Fibroblast of gingiva (primary cell): ENCODE measurements at regions not wholly inside any gene's neighbourhood (a gene's known extent, or its start where the extent isn't known, plus 50 kb on each side); places are given as distances from the start of the nearest gene placed in this dataset.

ENCODE experiments used
- DNase-seq: peaks from one replicate; pipeline ENCODE4 v3.0.0-alpha.2; 2011; ENCODE audit warnings: low read depth

DNA sequence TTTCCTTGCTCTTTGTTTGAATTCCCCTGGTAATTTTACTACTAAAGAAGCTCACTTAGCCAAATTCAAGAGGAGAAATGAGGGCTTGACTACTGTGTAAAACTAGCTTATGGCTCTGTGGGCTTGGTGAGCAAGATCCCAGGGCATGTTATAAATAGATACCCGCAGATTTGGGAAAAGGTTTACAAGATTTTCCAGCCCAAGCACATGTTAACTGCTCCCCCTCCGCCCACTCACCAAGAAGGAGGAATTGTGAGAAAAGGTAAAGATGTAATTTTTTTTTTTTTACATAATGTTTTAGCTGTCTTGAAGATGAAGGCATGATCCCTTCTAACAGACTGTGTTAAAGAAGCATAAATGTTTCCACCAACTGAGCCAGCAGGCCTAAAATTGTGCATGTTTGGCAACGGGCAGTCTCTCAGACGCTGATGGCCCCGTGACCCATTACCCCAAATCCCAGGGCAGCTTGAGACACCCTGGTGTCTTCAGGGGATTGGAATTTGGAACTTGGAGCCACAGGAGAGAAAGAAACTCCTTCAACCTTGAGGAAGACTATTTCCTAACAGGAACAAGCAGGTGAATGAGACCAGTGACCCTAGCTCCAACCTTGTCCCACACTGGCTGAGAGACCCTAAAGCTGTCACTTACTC lies 429.8 kb upstream of the CELF2 start:
- DNase-seq: no peak

- DNase-seq: peak; percentile 81
These were observed 427.9 kb upstream of the CELF2 start for GRCh38 chr10:10589540-10590303.

GRCh38 chr10:10591715-10592341 lies 425.8 kb upstream of the CELF2 start:
- DNase-seq: peak; percentile 26

DNA sequence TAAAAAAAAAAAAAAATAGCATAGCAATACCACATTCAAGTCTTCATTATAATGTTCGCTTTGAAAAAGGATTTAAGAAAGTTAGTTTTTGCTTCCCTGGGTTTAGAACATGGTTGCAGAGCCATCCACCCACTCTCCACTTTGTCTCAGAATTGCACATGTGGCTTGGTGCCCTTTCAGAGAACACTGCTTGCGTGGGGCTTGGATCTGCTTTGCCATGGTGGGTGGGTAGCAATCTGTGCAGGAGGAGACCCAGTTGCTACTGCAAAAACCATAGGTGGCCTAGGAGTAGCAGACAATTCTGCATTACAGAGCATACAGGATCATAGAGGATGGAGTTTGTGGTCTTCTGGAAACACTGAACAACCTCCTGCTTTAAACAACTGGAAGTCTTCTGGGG lies 421.4 kb upstream of the CELF2 start:
- DNase-seq: no peak

GRCh38 chr10:10598297-10598696 lies 419.4 kb upstream of the CELF2 start:
- DNase-seq: no peak

DNA sequence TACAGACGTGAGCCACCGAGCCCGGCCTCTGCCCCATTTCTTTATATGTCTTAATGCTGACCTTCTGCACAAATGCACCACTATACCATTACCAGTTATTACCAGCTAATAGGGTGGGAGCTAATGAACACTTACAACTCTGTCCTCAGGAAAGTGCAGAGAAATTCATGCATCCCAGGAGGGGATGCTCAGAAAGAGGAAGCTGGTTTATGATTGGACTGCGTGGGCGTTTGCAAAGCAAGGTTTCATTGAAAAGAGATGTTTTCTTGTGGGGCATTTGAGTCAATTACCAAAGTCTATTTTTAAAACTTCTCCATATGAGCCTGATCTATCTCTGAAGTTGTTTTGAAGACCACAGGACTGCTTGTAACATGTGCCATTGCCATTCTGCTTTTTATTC lies 417.7 kb upstream of the CELF2 start:
- DNase-seq: no peak

DNA sequence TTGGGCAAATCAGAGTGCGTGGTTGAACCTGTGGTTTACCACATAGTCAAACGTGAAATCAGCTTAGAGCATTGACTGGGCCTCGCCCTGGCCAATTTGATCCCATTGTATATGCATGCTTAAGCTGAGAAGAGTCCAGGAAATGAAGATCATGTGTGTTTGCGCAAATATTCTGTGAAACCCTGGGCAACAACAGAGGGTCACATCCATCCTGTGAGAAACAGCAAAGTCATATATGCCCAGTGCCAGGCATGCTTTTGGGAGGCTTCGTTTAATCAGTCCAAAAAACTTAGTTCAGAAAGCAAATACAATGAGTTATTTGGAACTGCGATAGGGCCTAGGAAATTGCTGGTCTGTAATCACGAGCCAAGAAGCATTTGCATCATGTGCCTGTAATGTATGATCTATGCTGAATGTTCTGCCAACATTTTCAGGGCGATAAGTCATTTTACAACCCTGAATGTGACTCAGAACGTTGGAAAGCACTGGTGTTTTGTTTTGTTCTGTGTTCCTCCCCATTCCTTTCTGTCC lies 412.1 kb upstream of the CELF2 start:
- peak; percentile 97 for DNase-seq

- DNase-seq: no peak
These were observed 408.2 kb upstream of the CELF2 start for GRCh38 chr10:10609379-10609955.

- no peak for DNase-seq
These were observed 407.5 kb upstream of the CELF2 start for GRCh38 chr10:10610171-10610570.

GRCh38 chr10:10612151-10612550 lies 405.5 kb upstream of the CELF2 start:
- no peak for DNase-seq

DNA sequence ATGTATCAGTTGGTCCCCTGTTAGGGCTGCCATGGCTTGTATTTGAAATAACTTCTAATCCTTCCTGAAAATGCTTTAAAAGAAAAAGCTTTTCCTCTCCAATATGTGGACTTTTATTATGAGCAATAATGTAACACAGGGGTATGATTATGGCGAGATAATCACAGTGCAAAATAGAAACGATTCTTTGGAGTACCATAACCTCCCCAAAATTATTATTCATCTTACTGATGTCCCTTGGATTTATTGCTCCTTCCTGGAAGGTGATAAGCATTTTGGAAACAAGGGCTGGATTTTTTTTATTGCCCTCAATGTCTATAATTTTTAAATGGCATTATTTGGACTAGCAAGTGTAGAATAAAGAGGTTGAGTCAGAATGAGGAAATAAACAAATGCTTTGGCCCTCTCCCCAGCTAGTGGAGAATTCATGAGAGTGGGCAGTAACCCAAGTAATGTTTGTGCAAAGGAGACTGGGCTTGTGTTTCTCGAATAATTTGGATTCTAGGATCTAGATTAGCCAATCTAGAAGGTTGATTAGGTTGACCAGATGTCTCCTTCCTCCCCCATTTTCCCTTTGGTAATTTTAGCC lies 403.9 kb upstream of the CELF2 start:
- DNase-seq: peak; percentile 14

GRCh38 chr10:10617686-10618085 lies 400.0 kb upstream of the CELF2 start:
- DNase-seq: no peak

- no peak for DNase-seq
These were observed 399.5 kb upstream of the CELF2 start for GRCh38 chr10:10618139-10618538.

DNA sequence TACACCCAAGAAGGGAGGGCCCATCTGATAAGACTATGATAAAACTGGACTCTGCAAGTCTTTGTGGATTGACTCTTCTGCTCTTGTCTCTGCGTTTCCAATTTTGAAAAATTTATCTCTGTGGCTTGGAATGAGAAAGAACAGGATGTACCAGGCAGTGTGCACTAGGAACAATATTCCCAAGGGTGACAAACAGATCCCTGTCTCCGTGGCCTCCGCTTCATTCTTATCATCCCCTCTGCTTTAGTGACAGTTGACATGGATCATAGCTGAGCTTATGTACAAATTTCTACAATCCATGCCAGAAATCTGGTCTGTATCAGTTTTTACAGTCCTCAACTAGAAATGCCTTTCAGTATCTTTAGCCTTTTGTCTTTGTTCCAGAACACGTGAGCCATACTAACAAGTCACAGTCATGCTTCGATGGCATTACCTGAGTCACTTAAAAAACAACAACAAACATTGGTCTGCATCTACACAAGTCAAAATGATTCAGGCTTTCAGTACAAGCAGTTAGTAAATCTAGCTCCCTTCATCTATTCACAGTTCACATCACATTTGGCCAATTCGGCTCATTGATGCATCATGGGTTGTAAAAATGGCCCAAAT lies 393.6 kb upstream of the CELF2 start:
- DNase-seq: no peak

DNA sequence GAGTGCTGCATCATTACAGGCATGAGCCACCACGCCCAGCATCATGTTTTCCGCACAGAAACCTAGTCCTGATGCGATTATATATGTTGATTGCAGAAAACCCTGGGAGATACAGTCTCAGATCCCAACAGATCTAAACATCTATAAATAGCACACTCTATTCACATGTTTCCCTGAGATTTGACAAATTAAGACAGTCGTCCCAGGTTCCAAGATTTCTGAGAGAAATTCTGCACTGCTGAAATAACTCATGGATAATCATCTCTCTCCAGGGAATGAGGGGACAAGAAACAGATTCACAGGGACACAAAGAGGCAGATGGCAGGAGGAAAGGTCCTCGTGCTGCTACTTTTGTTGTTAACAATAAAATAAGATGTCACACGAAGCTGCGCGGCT lies 393.1 kb upstream of the CELF2 start:
- DNase-seq: no peak

- DNase-seq: no peak
These were observed 392.2 kb upstream of the CELF2 start for GRCh38 chr10:10625491-10625890.

GRCh38 chr10:10626734-10627133 lies 390.9 kb upstream of the CELF2 start:
- DNase-seq: no peak

- DNase-seq: no peak
These were observed 390.3 kb upstream of the CELF2 start for GRCh38 chr10:10627414-10627813.

DNA sequence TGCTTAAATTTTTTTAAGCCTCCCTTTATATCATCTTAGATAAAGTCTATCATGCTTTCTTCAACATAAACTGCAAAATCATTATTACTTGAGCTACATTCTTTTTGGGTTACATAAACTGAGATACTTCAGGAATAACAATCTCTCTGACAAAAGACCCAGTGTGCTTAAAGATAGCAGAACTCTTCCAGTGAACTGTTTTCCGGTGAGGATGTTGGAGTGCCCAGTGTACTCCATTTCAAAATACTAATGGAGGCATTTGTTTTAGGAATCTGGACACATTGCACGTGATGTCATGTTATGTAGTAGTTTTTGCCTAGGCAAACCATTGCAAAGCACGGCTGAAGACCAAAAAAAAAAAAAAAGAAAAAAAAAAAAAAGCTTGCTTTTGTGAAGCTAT lies 388.2 kb upstream of the CELF2 start:
- DNase-seq: no peak

DNA sequence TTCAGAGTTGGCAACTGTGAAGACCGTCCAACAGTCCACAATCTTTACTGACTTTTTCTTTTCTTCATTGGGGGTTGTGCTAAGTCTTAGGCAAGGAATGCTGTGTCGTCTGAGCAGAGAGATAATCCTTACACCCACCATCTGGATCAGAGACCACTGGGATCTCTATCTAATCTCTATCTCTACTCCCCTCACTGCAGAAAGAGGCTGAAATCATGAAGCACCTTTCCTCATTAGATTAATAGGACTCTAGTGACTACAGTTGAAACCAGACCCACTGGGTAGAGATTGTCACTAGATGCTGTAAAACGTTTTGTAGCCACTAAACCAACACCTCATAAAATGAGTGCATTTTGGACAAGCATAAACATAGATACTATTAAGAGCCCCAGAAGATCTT lies 387.4 kb upstream of the CELF2 start:
- no peak for DNase-seq

GRCh38 chr10:10630782-10631181 lies 386.9 kb upstream of the CELF2 start:
- no peak for DNase-seq

- DNase-seq: no peak
These were observed 375.5 kb upstream of the CELF2 start for GRCh38 chr10:10642189-10642588.
